ENCODE measurements at regions not wholly inside any gene's neighbourhood (a gene's known extent, or its start where the extent isn't known, plus 50 kb on each side); places are given as distances from the start of the nearest gene placed in this dataset.
"Not testable (repeated sequence)": the region's sequence is repeated elsewhere in the genome, so short reads cannot be mapped to it uniquely, and the experiment has no call there.

DNA sequence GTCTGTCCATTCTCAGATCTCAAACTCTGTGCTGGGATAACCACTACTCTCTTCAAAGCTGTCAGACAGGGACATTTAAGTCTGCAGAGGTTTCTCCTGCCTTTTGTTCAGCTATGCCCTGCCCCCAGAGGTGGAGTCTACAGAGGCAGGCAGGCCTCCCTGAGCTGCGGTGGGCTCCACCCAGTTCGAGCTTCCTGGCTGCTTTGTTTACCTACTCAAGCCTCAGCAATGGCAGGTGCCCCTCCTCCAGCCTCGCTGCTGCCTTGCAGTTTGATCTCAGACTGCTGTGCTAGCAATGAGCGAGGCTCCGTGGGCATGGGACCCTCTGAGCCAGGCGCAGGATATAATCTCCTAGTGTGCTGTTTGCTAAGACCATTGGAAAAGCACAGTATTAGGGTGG, 53.1 kb upstream of the HUNK start:
- TF ChIP-seq, protein P1, sequence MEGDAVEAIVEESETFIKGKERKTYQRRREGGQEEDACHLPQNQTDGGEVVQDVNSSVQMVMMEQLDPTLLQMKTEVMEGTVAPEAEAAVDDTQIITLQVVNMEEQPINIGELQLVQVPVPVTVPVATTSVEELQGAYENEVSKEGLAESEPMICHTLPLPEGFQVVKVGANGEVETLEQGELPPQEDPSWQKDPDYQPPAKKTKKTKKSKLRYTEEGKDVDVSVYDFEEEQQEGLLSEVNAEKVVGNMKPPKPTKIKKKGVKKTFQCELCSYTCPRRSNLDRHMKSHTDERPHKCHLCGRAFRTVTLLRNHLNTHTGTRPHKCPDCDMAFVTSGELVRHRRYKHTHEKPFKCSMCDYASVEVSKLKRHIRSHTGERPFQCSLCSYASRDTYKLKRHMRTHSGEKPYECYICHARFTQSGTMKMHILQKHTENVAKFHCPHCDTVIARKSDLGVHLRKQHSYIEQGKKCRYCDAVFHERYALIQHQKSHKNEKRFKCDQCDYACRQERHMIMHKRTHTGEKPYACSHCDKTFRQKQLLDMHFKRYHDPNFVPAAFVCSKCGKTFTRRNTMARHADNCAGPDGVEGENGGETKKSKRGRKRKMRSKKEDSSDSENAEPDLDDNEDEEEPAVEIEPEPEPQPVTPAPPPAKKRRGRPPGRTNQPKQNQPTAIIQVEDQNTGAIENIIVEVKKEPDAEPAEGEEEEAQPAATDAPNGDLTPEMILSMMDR (IDR thresholded peaks at IDR 0.05): not testable (repeated sequence)
- TF ChIP-seq POLR2AphosphoS5 (IDR thresholded peaks at IDR 0.05); EP300 (IDR thresholded peaks at IDR 0.05; ENCODE audit: low read depth): not testable (repeated sequence)
